Kidney tubule cell (primary cell): ENCODE measurements at regions not wholly inside any gene's neighbourhood (a gene's known extent, or its start where the extent isn't known, plus 50 kb on each side); places are given as distances from the start of the nearest gene placed in this dataset.
"Not testable (repeated sequence)": the region's sequence is repeated elsewhere in the genome, so short reads cannot be mapped to it uniquely, and the experiment has no call there.

Experiments
- DNase-seq: peaks from one replicate; pipeline ENCODE4 v3.0.0-alpha.2; 2018; ENCODE audit warnings: low spot score

DNA sequence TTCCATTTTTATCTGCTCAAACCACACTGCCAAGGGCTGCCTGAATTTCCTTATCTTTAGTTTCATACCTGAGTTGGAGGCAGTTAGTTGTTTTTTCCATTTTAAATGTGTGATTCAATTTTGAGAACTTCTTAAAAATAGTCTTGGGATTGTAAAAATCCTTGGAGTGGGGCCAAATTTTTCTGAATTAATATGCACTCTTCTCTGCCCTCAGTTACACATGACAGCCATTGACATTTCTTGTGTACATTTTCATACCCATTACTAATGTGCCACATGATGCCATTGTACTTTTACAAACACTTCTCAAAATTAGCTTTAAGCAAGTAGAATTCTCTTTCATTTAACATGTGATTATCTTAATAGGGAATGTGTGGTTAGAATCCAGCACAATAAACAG, 141.7 kb downstream of the C3orf38 start:
- DNase-seq: no peak

DNA sequence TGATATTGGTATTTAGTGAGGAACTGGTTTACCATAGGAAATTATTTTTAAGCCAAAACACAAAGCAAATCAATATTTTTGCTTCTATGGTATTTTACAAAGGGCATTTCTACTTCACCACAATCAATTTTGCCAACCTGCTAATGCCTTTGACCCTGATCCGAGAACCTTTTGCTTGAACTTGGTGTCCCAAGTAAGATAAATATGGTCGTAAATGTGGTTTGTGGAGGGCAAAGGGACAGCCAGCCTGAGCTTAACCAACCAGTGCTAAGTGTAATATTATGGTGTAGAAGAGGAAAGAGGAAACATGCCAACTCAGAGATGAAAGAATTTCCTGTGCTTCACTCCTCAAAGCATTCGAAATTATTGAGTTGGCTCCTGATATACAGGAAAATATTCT, 148.4 kb downstream of the C3orf38 start:
- DNase-seq: no peak

DNA sequence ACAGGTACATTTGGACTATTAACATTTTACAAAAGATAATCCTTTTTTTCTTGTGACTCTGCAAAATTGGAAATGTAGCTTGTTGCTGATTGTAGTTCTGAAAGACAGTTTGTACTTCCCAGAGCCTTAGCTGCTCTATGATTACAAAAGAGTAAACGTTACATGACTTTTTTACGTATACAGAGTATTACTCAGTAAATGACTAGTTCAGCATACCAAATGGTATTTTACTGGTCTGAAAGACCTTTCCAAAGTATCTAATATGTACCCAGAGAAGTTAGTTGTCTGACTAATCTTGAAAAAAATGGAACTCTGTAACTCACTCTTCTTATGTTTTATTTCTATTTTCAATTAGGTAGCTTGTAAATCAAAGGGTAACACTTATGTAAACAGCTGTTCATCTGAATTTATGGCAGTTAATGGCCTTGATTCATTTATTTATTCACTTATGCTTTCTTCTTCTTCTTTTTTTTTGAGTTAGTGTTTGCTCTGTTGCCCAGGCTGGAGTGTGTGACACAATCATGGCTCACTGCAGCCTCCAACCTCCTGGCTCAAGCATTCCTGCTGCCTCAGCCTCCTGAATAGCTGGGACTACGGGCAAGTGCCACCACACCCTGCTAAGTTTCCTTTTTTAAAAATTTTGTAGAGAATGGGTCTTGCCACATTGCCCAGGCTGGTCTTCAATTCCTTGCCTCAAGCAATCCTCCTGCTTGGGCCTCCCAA, 151.7 kb downstream of the C3orf38 start:
- DNase-seq: no peak

DNA sequence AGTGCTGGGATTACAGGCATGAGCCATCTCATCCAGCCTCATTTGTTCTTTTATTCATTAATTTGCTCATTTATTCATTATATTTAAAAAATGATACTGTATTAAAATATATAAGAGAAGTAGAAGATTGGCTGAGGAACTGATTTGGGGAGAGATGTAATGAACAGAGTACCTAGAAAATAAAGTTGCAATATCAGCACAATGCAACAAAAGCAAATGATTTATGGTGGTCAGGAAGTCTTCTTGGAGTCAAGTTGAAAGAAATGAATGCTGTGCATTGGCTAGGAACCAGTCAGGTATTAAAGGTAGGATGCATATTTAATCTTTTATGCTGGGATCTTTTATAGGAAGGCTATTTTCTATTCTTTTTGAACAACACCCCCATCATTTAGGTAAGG, 152.2 kb downstream of the C3orf38 start:
- no peak for DNase-seq

DNA sequence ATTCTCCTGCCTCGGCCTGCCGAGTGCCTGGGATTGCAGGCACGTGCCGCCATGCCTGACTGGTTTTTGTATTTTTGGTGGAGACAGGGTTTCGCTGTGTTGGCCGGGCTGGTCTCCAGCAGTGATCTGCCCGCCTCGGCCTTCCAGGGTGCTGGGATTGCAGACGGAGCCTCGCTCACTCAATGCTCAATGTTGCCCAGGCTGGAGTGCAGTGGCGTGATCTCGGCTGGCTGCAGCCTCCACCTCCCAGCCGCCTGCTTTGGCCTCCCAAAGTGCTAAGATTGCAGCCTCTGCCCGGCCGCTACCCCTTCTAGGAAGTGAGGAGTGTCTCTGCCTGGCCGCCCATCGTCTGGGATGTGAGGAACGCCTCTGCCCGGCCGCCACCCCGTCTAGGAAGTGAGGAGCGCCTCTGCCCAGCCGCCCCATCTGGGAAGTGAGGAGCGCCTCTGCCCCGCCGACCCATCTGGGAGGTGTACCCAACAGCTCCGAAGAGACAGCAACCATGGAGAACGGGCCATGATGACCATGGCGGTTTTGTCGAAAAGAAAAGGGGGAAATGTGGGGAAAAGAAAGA, 153.7 kb downstream of the C3orf38 start:
- not testable (repeated sequence) for DNase-seq

DNA sequence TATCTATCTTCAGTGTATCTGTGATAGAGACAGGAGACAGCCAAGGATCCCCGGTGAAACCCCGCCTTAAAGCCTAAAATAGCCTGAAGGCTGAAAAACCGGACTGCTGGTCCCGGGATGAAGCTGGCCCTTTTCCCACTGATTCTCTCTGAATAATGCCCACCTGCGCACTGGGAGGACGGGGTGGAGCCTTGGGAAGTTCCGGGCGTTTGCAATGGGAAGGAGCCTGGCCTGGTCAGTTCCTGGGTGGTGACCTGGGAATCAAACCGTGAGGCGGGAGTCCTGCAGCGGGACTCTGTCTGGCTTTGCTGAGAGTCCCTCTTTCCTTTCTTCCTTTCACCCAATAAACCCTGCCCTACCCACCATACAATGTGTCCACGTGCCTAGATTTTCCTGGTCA, 157.9 kb downstream of the C3orf38 start:
- DNase-seq: no peak

DNA sequence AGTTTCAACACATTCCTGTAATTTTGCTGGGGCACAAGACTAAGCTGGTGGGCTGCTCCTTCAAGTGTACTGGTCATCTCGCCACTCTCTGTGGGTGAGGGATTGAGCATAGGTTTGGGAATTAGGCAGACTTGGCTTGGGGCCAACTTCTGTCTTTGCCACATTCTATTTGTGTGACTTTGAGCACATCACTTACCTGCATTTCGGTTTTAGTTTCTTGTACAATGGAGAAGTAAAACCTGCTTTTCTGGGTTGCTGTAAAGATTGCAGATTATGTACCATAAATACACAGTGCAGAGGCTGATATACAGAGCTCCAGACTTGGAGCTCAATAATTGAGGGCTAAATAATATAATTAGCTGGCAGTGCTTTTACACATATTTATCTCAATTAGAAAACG, 162.1 kb downstream of the C3orf38 start:
- DNase-seq: no peak

DNA sequence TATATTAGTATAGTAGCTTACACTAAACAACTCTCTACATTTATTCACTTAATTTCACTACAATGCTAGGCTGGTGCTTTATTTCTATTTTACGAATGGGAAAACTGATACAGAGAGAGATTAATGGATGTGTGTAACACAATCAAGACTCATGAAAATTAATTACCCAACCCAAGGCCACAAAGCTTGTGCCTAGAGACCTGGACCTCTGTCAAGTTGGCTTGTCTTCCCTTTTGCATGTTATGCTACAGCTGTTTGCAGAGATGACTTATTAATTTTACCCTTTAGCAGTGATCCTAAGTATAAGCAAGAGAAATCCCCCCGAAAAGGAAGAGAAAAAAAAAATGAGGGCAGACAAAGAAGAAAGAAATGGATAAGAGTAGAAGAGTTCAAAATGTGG, 162.5 kb downstream of the C3orf38 start:
- no peak for DNase-seq

DNA sequence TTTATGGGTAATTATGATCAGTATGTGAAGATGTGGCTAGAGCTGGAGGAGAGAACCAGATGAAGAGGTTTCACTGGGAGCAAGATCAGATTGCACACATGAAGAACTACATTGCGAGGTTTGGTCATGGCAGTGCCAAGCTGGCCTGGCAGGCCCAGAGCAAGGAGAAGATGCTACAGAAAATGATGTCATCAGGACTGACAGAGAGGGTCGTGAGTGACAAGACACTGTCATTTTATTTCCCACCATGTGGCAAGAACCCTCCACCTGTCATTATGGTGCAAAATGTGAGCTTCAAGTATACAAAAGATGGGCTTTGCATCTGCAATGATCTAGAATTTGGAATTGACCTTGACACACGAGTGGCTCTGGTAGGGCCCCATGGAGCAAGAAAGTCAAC, 168.3 kb downstream of the C3orf38 start:
- DNase-seq: no peak

DNA sequence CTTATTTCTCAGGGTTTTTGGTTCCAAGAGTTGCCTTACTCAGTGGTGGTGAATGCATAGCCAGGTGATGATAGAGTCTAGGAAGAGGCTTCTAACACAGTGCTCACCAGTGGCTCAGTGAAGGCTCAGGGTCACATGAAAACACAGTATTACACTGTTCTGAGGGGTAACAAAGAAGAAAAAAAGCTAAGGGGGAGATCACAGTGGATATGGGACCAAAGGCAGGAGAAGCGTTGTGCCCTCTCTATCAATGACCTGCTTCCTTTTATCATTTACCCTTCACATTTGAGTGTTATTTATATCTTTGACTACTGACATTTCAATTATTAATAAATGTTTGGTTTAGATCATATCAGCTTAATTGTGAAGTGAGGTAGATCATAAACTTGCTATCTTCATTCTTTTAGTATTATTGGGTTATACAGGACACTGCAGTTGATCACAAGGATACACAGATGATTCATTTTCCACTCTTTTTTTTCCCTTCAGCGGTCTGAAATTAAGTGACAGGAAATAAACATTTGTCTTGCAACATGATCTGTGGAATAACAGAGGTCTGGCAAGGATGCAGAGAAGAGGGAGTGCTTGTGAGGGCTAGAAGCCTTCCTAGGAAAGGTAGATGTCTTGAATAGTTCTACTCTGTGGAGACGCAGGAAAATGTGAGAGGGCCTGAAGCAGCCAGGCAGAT, 171.7 kb downstream of the C3orf38 start:
- no peak for DNase-seq

DNA sequence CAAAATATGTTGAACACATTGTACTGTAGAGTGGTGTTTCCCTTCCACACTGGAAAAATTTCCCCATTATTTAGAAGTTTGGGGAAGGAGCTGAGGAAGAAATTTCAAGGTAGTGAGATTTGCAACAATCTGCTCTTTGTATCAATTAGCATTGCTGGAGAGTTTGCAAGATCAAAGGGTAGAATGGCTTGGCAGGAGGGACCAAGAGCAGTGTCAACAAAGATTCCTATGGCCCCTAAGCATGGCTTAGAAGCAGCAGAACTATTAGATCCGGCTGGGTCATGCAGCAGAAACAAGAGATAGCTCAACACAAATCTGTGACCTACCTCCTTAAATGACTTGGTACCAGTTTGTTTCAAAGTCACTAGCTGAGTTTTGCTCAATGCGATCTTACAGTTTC, 175.0 kb downstream of the C3orf38 start:
- DNase-seq: no peak

DNA sequence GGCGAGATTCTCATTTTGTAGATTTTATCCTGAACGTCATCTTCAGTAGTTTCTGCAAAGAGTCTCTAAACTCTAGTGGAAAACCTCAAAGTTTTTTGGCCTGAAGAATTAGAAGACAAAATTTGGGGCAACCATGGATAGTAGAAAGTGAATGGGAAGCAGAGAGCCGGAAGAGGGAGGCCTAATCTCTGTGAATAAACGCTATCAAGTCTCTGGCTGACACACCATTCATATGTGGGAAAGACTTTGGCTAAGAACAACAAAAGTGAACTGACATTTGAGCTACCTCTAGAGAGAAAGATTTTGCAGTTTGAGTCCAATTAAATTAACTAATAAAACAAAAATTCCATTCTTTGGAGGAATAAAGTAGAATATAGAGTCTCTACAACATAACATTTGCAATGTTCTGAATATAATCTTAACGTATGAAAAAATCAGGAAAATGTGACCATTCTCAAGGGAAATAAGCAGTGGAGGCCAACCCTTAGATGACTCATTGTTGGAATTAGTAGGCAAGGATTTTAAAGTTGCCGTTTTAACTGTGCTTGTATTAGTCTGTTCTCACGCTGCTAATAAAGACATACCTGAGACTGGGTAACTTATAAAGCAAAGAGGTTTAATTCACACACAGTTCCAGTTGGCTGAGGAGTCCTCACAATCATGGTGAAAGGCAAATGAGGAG, 184.6 kb downstream of the C3orf38 start:
- no peak for DNase-seq

DNA sequence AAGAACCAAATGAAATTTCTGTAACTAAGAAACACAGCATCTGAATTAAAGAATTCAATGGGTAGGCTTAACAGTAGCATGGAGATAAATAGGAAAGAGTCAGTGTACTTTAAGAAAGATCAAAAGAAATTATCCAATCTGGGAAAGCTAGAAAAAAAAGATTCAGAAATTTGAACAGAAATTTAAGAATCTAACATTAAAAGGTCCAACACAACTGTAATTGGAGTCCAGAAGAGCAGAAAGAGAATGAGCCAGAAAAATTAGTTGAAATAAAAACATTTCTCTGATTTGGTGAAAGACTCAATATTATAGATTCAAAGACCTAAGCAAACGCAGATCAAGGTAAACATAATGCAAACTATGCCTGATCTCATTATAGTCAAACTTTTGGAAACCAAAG, 187.1 kb downstream of the C3orf38 start:
- no peak for DNase-seq

DNA sequence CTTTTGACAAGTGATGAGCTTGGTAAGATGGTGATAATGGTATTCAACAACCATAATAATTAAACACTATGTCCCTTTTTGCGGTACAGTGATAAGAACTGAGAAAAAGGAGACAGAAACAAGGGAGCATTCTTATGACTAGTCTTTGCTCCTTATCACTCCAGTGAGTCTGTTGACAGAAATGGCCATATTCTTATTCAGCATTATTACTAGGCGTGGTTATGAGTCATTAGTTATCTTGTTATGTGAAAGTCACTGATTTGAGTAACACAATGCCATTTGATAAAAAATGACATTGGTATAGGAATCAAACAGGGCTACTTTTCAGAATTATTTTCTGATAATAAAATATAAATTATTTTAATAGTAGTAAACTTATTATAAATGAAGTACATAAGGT, 193.5 kb downstream of the C3orf38 start:
- DNase-seq: no peak

DNA sequence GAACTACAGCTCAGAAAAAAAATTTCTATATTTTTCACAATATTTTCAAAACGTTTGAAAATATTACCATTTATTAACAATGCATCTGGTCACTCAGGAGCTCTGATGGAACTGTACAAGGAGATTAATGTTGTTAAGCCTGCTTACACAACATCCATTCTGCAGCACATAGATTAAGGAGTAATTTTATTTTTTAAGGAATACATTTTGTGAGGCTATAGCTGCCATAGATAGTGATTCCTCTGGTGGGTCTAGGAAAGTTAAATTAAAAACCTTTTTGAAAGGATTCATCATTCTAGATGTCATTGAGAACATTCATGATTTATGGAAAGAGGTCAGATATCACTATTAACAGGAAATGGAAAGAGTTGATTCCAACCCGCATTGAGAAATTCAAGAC, 196.9 kb downstream of the C3orf38 start:
- DNase-seq: no peak

DNA sequence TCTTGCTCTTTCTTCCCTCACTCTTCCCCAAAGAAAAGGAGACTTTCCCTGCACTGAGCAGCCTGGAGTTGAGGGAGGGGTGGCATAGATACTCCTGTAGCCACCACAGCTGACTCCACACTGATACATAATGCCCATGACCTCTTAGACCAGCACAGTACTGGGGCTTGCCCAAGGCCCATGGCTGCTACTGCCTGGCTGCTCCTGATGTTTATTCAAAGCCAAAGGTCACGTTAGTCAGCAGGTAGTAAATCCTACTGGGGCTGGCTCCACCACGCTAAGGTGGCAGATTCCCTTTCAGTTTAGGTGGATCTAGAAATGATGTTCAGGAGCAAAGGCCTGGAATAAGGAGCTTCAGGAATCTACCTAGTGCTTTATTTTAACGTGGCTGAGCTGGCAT, 212.7 kb downstream of the C3orf38 start:
- no peak for DNase-seq

DNA sequence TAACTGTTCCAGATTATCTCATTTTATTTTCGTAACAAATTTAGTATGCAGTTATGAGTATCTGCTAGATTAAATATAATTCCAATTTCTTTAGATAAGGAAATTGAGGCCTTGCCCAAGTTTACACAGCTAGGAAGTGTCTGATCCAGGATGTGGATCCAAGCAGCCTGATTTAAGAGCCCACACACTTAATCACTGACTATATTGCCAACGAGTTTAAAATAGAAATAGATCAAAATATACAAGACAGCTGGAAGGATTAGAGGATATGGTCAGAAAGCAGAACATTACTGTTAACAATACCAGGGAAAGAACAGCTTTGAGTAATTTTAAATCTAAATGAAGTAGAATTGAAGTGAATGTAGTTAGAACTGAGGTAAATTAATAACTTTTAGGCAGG, 215.2 kb downstream of the C3orf38 start:
- no peak for DNase-seq

DNA sequence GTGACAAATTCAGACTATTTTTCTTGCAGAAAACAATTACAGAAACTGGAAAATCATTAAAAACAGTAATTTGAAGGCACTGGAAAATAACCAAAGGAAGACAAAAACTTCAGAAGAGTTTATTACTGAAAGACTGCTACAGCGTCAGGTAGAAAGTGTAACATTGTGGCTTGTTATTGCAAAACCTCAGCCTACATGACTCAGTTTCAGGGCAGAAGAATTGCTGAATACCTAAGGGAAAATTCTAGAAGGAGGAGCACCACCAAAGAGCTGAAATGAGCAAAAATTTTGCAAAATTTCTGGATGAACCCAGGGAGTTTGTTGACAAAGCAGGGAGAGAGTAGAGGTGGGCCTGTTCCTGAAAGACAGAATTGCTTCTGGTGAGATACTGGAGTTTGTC, 219.6 kb downstream of the C3orf38 start:
- no peak for DNase-seq

DNA sequence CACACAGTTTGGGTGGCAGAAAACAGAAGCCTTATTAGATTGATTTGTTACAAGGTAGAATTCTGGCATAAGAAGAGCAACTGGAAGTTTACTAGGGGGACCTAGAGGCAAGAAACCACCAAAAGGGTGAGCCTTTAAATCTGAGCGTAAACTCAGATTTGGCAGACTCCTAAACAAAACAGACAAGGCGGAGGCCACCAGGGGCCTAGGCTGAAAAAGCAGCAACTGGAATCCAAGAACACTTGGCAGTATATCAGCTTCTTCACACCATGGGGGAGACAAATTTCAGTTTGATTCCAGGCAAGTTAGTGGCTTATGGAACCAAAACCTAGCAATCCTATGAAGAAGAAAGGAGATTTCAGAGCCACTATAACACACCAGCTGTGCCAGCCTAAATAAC, 220.0 kb downstream of the C3orf38 start:
- no peak for DNase-seq

DNA sequence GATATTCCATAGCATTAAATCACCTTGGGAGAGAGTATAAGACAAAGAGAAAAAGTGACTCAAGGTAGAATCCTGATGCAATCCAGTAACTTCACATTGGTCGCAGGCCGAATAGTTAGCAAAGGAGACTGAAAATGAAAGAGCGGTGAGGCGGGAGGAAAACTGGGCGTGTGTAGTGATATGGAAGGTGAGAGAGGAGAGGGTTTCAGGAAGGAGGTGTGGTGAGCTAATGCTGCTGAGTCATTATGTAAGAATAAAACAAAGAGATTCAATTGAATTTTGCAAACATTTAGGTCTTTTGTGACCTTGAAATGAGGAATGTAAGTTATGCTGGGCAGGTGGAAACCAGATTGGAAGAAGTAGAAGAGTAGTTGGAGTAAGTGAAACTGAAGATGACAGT, 235.3 kb downstream of the C3orf38 start:
- DNase-seq: no peak

DNA sequence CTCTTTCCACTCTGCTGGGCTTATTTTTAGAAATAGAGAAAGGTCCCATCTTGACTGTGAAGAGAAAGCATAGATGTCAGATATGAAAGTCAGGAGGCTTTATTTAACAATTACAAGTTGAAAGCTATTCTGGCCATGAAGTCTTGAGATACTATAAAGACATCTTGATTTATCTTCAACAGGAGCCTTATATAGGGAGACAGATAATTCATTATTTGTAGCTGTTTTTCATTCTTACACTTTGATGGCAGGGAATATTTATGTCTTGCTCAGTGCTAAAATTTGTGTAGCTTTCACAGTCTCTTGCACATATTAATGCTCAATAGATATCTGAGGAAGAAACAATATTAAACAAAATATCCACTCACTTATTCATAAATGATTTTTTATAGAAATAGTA, 248.8 kb downstream of the C3orf38 start:
- DNase-seq: no peak

DNA sequence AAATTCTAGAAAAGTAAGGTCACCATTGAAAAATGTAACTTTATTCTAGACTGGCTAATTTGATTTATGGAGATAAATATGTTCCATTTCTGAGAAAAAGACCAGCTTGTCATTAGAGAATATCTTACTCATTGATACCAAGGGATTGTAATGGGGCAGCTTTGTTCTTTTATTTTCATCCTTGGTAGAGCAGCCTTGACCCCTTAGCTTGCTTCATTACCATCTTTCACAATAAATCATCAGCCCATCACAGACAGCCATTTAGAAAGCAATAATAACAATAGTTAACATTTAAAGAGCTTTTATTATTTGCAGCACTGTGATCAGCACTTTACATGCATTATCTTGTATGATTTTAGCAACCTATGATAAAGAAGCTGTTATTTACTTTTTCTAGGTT, 253.6 kb downstream of the C3orf38 start:
- DNase-seq: no peak

DNA sequence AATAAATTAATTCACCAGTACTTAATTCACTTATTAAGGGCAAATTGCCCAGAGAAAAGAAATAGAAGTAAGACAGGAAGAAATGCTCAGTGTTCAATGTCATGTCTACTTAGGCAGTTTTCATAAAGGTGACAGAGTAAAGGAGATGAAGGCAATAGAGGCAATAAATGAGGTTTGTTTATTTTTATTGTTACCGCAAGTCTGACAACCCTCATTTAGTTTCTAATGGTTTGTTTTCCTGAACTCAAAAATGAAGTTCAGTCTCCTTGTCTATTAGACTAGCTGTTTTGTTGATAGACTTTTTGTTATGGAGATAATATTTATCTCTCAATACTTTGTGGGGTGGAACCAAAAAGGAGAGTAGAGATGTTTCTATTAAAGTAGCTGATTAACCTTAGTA, 258.3 kb downstream of the C3orf38 start:
- DNase-seq: no peak
